AG09309 (cell line): ENCODE measurements at regions not wholly inside any gene's neighbourhood (a gene's known extent, or its start where the extent isn't known, plus 50 kb on each side); places are given as distances from the start of the nearest gene placed in this dataset.

Source experiments
- DNase-seq: peaks from one replicate; pipeline ENCODE4 v3.0.0-alpha.2; 2010; ENCODE audit warnings: low read depth
- H3K4me3 ChIP-seq: 2 replicates; pipeline ENCODE4 v1.5.1; 2011; ENCODE audit warnings: mild to moderate bottlenecking, low read depth, low read length, moderate library complexity; ENCODE audit not compliant: control insufficient read depth
- CTCF ChIP-seq: IDR thresholded peaks from 2 replicates; pipeline ENCODE4 v1.5.1; 2011; ENCODE audit warnings: mild to moderate bottlenecking, low read depth, low read length, inconsistent platforms; ENCODE audit not compliant: insufficient read depth, control insufficient read depth; ENCODE audit errors: missing control alignments

GRCh38 chr14:65318636-65319506 is 93.7 kb upstream of the FUT8 start:
- TF ChIP-seq CTCF, result no peak
- H3K4me3 ChIP-seq, result no peak overlapping the region
- no peak for DNase-seq

- no peak for TF ChIP-seq CTCF
Observed at GRCh38 chr14:65320661-65321308, 91.7 kb upstream of the FUT8 start.

GRCh38 chr14:65321370-65321875 is 91.1 kb upstream of the FUT8 start:
- no peak for TF ChIP-seq CTCF
- H3K4me3 ChIP-seq, result no peak overlapping the region
- DNase-seq, result no peak

More at GRCh38 chr14:65320661-65321308, 91.7 kb upstream of the FUT8 start:
- H3K4me3 ChIP-seq, result no peak overlapping the region
- no peak for DNase-seq

GRCh38 chr14:65329481-65329880 is 83.0 kb upstream of the FUT8 start:
- H3K4me3 ChIP-seq, result no peak overlapping the region
- no peak for DNase-seq
- no peak for TF ChIP-seq CTCF

GRCh38 chr14:65329911-65330310 is 82.6 kb upstream of the FUT8 start:
- no peak overlapping the region for H3K4me3 ChIP-seq
- no peak for DNase-seq
- TF ChIP-seq CTCF, result no peak

GRCh38 chr14:65330416-65330815 is 82.1 kb upstream of the FUT8 start:
- H3K4me3 ChIP-seq, result no peak overlapping the region
- DNase-seq, result no peak
- no peak for TF ChIP-seq CTCF
